ENCODE measurements at regions not wholly inside any gene's neighbourhood (a gene's known extent, or its start where the extent isn't known, plus 50 kb on each side); places are given as distances from the start of the nearest gene placed in this dataset.

- no peak overlapping the region for H3K4me3 ChIP-seq (ENCODE audit: low read length)
These were observed 148.7 kb downstream of the KDR start for GRCh38 chr4:54976682-54977081.

GRCh38 chr4:54976031-54976430, 149.4 kb downstream of the KDR start:
- Histone ChIP-seq H3K27me3 (ENCODE audit: low read length) (no peaks in the 10 kb centered on the region), H3K79me2 (ENCODE audit: low read length) (no peaks in the 10 kb centered on the region), H3K9me3 (ENCODE audit: low read length) (no peaks in the 10 kb centered on the region), H3K9me2 (replicated peaks; ENCODE audit: low read length) (no peaks in the 10 kb centered on the region), H3K9ac (ENCODE audit: low read length) (no peak overlapping the region), H3K36me3 (ENCODE audit: low read depth, low read length) (no peaks in the 10 kb centered on the region), H2AFZ (ENCODE audit: low read length) (no peak overlapping the region), H4K20me1 (ENCODE audit: low read length) (no peaks in the 10 kb centered on the region), H3F3A (ENCODE audit: low read length, unreplicated experiment) (no peaks in the 10 kb centered on the region), H3K27ac (ENCODE audit: low read length) (no peak overlapping the region), H3K4me2 (ENCODE audit: low read length) (no peak overlapping the region), H3K4me1 (ENCODE audit: insufficient read depth, low read length) (no peaks in the 10 kb centered on the region), H3K4me3 (ENCODE audit: low read length) (no peak overlapping the region)
- intact Hi-C loops (cut with micrococcal nuclease): no loop called here
- DNase-seq (no peak), ATAC-seq (no peak)
- ChIA-PET CTCF (no interaction called here), POLR2A (ENCODE audit: unreplicated experiment) (no interaction called here)
- TF ChIP-seq CTCF (conservative IDR thresholded peaks at IDR 0.05; ENCODE audit: low read depth, low read length): no peak
- no peak for TF ChIP-seq EZH2 (IDR thresholded peaks at IDR 0.05; ENCODE audit: low read length, unreplicated experiment)
- TF ChIP-seq EZH2phosphoT487 (IDR thresholded peaks at IDR 0.05; ENCODE audit: borderline replicate concordance, low read length): no peak
- no TSS peak for BruUV-seq (replicated peaks)

More at GRCh38 chr4:54976682-54977081, 148.7 kb downstream of the KDR start:
- Histone ChIP-seq H3K79me2 (ENCODE audit: low read length) (no peaks in the 10 kb centered on the region), H3K9me3 (ENCODE audit: low read length) (no peaks in the 10 kb centered on the region), H3K27me3 (ENCODE audit: low read length) (no peaks in the 10 kb centered on the region), H4K20me1 (ENCODE audit: low read length) (no peaks in the 10 kb centered on the region), H2AFZ (ENCODE audit: low read length) (no peak overlapping the region), H3K36me3 (ENCODE audit: low read depth, low read length) (no peaks in the 10 kb centered on the region), H3F3A (ENCODE audit: low read length, unreplicated experiment) (no peaks in the 10 kb centered on the region), H3K4me1 (ENCODE audit: insufficient read depth, low read length) (no peaks in the 10 kb centered on the region), H3K9me2 (replicated peaks; ENCODE audit: low read length) (no peaks in the 10 kb centered on the region), H3K27ac (ENCODE audit: low read length) (no peak overlapping the region), H3K9ac (ENCODE audit: low read length) (no peak overlapping the region), H3K4me2 (ENCODE audit: low read length) (no peak overlapping the region)
- intact Hi-C loops (cut with micrococcal nuclease): no loop called here
- BruUV-seq (replicated peaks): no TSS peak
- ATAC-seq (no peak), DNase-seq (peak; percentile 48)
- POLR2A ChIA-PET (ENCODE audit: unreplicated experiment): no interaction called here
- CTCF ChIA-PET: no interaction called here
- TF ChIP-seq CTCF (conservative IDR thresholded peaks at IDR 0.05; ENCODE audit: low read depth, low read length) (peak; percentile 51), EZH2 (IDR thresholded peaks at IDR 0.05; ENCODE audit: low read length, unreplicated experiment) (no peak), EZH2phosphoT487 (IDR thresholded peaks at IDR 0.05; ENCODE audit: borderline replicate concordance, low read length) (no peak)

GRCh38 chr4:54973784-54974183, 151.6 kb downstream of the KDR start:
- H3F3A ChIP-seq (ENCODE audit: low read length, unreplicated experiment): no peaks in the 10 kb centered on the region
- no TSS peak for BruUV-seq (replicated peaks)
- no peak overlapping the region for H3K9ac ChIP-seq (ENCODE audit: low read length)
- no peak overlapping the region for H2AFZ ChIP-seq (ENCODE audit: low read length)
- no peak overlapping the region for H3K27ac ChIP-seq (ENCODE audit: low read length)
- ATAC-seq: no peak
- DNase-seq: no peak
- TF ChIP-seq EZH2phosphoT487 (IDR thresholded peaks at IDR 0.05; ENCODE audit: borderline replicate concordance, low read length) (no peak), CTCF (conservative IDR thresholded peaks at IDR 0.05; ENCODE audit: low read depth, low read length) (no peak), EZH2 (IDR thresholded peaks at IDR 0.05; ENCODE audit: low read length, unreplicated experiment) (no peak)
- intact Hi-C loops (cut with micrococcal nuclease): loop anchor here (5.0 kb wide), 3 partner anchors 469 to 764 kb away; partner anchors contain the start of gene NMU
- H3K27me3 ChIP-seq (ENCODE audit: low read length): no peaks in the 10 kb centered on the region
- no peaks in the 10 kb centered on the region for H3K4me1 ChIP-seq (ENCODE audit: insufficient read depth, low read length)
- no peak overlapping the region for H3K4me3 ChIP-seq (ENCODE audit: low read length)
- ChIA-PET POLR2A (ENCODE audit: unreplicated experiment) (no interaction called here), CTCF (no interaction called here)
- H3K9me3 ChIP-seq (ENCODE audit: low read length): no peaks in the 10 kb centered on the region
- no peaks in the 10 kb centered on the region for H3K9me2 ChIP-seq (replicated peaks; ENCODE audit: low read length)
- H3K36me3 ChIP-seq (ENCODE audit: low read depth, low read length): no peaks in the 10 kb centered on the region
- H3K79me2 ChIP-seq (ENCODE audit: low read length): no peaks in the 10 kb centered on the region
- H4K20me1 ChIP-seq (ENCODE audit: low read length): no peaks in the 10 kb centered on the region
- no peak overlapping the region for H3K4me2 ChIP-seq (ENCODE audit: low read length)

Data from PC-3 (cell line).